ENCODE measurements at regions not wholly inside any gene's neighbourhood (a gene's known extent, or its start where the extent isn't known, plus 50 kb on each side); places are given as distances from the start of the nearest gene placed in this dataset.

- POLR2A ChIA-PET = no interaction called here
- TF ChIP-seq TCF7L2 (IDR thresholded peaks at IDR 0.05; ENCODE audit: low read depth, low read length) (peak; percentile 84), REST (IDR thresholded peaks at IDR 0.05; ENCODE audit: insufficient read depth in 1 of 2, low read depth in 2 of 2, low read length in 1 of 2) (no peak), POLR2AphosphoS5 (IDR thresholded peaks at IDR 0.05; ENCODE audit: low read depth, low read length) (peak; percentile 36; the same call in 1 of the 2 replicates)
- Histone ChIP-seq H3K4me3 (ENCODE audit: low read depth in 2 of 2, low read length in 2 of 2) (no peak overlapping the region), H3K9me3 (ENCODE audit: control insufficient read depth, insufficient read depth, low read depth, low read length) (no peaks in the 10 kb centered on the region), H3K27me3 (ENCODE audit: control insufficient read depth, insufficient read depth, low read length) (no peaks in the 10 kb centered on the region), H3K36me3 (ENCODE audit: control insufficient read depth, insufficient read depth, low read length) (no peaks in the 10 kb centered on the region), H3K4me1 (ENCODE audit: control insufficient read depth, insufficient read depth, low read length) (peaks cover 18% of the 10 kb centered on the region), H3K27ac (ENCODE audit: low read length) (peak overlapping the region; percentile 60)
- CTCF ChIA-PET = no interaction called here
- DNase-seq (ENCODE audit: low read depth, low spot score) = no peak
- in situ Hi-C loops (cut with HindIII; ENCODE audit: low pct_unique_long_range_greater_than_20kb, low sequenced_read_pairs) = no loop called here
- intact Hi-C loops (cut with micrococcal nuclease; ENCODE audit: unreplicated experiment) = no loop called here
- no TSS peak for BruUV-seq (replicated peaks)
- peak; percentile 90 for ATAC-seq
Measured at GRCh38 chr10:3992382-3993178, 207.6 kb upstream of the KLF6 start.

DNA sequence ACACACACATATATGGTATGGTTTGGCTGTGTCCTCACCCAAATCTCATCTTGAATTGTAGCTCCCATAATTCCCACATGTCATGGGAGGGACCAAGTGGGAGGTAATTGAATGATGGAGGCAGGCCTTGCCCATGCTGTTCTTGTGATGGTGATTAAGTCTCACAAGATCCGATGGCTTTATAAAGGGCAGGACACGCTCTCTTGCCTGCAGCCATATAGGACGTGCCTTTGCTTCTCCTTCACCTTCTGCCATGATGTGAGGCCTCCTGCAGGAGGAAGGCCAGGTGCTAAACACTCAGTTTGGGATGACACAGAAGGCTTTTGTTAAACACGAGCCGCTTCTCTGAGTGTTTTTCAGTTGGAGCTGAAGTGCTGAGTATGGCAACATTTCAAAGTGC lies 205.3 kb upstream of the KLF6 start:
- Histone ChIP-seq H3K4me3 (ENCODE audit: low read depth in 2 of 2, low read length in 2 of 2) (no peak overlapping the region), H3K4me1 (ENCODE audit: control insufficient read depth, insufficient read depth, low read length) (peaks cover 18% of the 10 kb centered on the region), H3K36me3 (ENCODE audit: control insufficient read depth, insufficient read depth, low read length) (no peaks in the 10 kb centered on the region), H3K27ac (ENCODE audit: low read length) (no peak overlapping the region; the same call in 1 of the 2 replicates), H3K27me3 (ENCODE audit: control insufficient read depth, insufficient read depth, low read length) (no peaks in the 10 kb centered on the region), H3K9me3 (ENCODE audit: control insufficient read depth, insufficient read depth, low read depth, low read length) (no peaks in the 10 kb centered on the region)
- DNase-seq (ENCODE audit: low read depth, low spot score) (no peak), ATAC-seq (no peak)
- no TSS peak for BruUV-seq (replicated peaks)
- intact Hi-C loops (cut with micrococcal nuclease; ENCODE audit: unreplicated experiment) (no loop called here), in situ Hi-C loops (cut with HindIII; ENCODE audit: low pct_unique_long_range_greater_than_20kb, low sequenced_read_pairs) (no loop called here)
- TF ChIP-seq REST (IDR thresholded peaks at IDR 0.05; ENCODE audit: insufficient read depth in 1 of 2, low read depth in 2 of 2, low read length in 1 of 2) (no peak), TCF7L2 (IDR thresholded peaks at IDR 0.05; ENCODE audit: low read depth, low read length) (no peak), POLR2AphosphoS5 (IDR thresholded peaks at IDR 0.05; ENCODE audit: low read depth, low read length) (no peak), SIN3A (IDR thresholded peaks at IDR 0.05; ENCODE audit: borderline replicate concordance, insufficient read depth, low read depth, low read length) (no peak)
- TF ChIP-seq, protein P1, sequence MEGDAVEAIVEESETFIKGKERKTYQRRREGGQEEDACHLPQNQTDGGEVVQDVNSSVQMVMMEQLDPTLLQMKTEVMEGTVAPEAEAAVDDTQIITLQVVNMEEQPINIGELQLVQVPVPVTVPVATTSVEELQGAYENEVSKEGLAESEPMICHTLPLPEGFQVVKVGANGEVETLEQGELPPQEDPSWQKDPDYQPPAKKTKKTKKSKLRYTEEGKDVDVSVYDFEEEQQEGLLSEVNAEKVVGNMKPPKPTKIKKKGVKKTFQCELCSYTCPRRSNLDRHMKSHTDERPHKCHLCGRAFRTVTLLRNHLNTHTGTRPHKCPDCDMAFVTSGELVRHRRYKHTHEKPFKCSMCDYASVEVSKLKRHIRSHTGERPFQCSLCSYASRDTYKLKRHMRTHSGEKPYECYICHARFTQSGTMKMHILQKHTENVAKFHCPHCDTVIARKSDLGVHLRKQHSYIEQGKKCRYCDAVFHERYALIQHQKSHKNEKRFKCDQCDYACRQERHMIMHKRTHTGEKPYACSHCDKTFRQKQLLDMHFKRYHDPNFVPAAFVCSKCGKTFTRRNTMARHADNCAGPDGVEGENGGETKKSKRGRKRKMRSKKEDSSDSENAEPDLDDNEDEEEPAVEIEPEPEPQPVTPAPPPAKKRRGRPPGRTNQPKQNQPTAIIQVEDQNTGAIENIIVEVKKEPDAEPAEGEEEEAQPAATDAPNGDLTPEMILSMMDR (IDR thresholded peaks at IDR 0.05) = no peak
- CTCF ChIA-PET = no interaction called here
- POLR2A ChIA-PET = no interaction called here

Measured in Panc1 (cell line).